OCI-LY7 (cell line): ENCODE measurements at regions not wholly inside any gene's neighbourhood (a gene's known extent, or its start where the extent isn't known, plus 50 kb on each side); places are given as distances from the start of the nearest gene placed in this dataset.

ENCODE experiments used
- CTCF ChIP-seq: fragments of 200-600 bp; sonication (generic); conservative IDR thresholded peaks from 2 replicates; pipeline ENCODE4 v1.5.1; 2014; ENCODE audit warnings: mild to moderate bottlenecking, antibody characterized with exemption, low read length, moderate library complexity, mixed read lengths
- EZH2phosphoT487 ChIP-seq: fragments of 200-600 bp; sonication (generic); IDR thresholded peaks from 2 replicates; pipeline ENCODE4 v1.6.1; 2018; ENCODE audit warnings: low read depth, borderline replicate concordance, mild to moderate bottlenecking, mixed run types, antibody characterized with exemption, low read length, moderate library complexity, mixed read lengths

- no peak for TF ChIP-seq CTCF
- TF ChIP-seq EZH2phosphoT487 = no peak
Measured at GRCh38 chr10:21022821-21023220, 125.7 kb upstream of the NEBL start.
